RWPE1 (cell line): ENCODE measurements at regions not wholly inside any gene's neighbourhood (a gene's known extent, or its start where the extent isn't known, plus 50 kb on each side); places are given as distances from the start of the nearest gene placed in this dataset.

Source experiments
- CTCF ChIA-PET: fragments of 350-600 bp; sonication (Branson Sonifier 250); formaldehyde crosslinking; extraction: SDS; loops from one replicate; lab custom pipeline; 2021; lab: Yijun Ruan, JAX
- POLR2A ChIA-PET: fragments of 400-600 bp; formaldehyde crosslinking; extraction: SDS; loops from one replicate; lab custom pipeline; 2020; ENCODE audit warnings: antibody characterized with exemption; ENCODE audit not compliant: low non-redundant PET; lab: Yijun Ruan, JAX
- DNase-seq: peaks from one replicate; pipeline ENCODE4 v3.0.0; 2012; ENCODE audit warnings: low spot score
- H3K27ac ChIP-seq: fragments of 450-650 bp; 2 replicates; pipeline ENCODE4 v1.5.1; 2017
- CTCF ChIP-seq: fragments of 450-650 bp; conservative IDR thresholded peaks from 2 replicates; pipeline ENCODE4 v1.5.1; 2017; ENCODE audit warnings: low read depth, mild to moderate bottlenecking

- POLR2A ChIA-PET, result no interaction called here
- DNase-seq, result no peak
- TF ChIP-seq CTCF, result no peak
- CTCF ChIA-PET, result no interaction called here
- H3K27ac ChIP-seq, result no peak overlapping the region
Measured at GRCh38 chr9:1761807-1762206, 253.3 kb upstream of the SMARCA2 start.

GRCh38 chr9:1766042-1766441, 249.1 kb upstream of the SMARCA2 start:
- ChIA-PET POLR2A (no interaction called here), CTCF (no interaction called here)
- no peak for TF ChIP-seq CTCF

DNA sequence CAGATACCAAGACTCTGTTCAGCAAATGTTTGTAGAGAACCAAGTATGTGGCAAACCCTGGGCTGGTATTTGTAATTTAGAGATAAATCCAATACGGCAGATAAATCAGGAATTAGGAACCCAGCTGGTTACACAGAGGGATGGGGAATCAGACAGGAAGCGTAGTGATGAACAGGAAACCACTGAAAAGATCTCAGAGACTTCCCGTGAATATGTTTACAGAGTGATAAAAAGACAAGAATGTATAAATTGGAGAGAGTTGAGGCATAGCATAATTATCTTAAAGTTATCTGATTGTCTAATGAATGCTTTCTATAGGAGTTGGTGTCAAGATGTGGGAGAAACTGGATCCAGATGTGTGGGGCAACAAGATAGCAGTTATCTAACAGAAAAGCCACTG, 246.6 kb upstream of the SMARCA2 start:
- TF ChIP-seq CTCF, result no peak
- no peak for DNase-seq
- H3K27ac ChIP-seq, result no peak overlapping the region
- POLR2A ChIA-PET, result no interaction called here
- CTCF ChIA-PET, result no interaction called here

More at GRCh38 chr9:1766042-1766441, 249.1 kb upstream of the SMARCA2 start:
- no peak for DNase-seq
- no peak overlapping the region for H3K27ac ChIP-seq

DNA sequence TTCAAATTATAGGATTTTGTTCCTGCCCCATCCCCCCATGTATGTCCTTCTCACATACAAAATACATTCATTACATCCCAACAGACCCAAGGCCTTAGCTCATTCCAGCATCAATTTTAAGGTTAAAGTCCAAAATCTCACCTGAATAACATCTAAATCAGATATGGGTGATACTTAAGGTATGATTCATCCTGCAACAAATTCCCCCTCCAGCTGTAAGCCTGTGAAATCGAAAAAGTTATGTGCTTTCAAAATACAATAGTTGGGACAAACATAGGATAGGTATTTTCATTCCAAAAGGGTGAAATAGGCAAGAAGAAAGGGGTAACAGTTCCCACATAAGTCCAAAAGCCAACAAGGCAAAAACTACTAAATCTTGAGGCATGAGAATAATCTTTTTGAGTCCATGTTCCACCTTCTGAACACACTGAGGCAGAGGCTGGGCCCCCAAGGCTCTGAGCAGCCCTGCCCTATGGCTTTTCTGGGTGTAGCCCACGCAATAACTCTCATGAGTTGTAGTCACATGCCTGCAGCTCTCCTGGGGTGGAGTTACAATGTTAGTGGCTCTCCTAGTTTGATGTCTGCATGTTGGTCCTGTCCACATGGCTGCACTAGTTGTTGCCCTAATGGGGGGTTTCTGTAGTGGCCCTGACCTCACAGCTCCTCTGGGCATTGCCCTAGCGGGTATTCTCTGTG, 243.9 kb upstream of the SMARCA2 start:
- H3K27ac ChIP-seq, result no peak overlapping the region
- no peak for TF ChIP-seq CTCF
- ChIA-PET POLR2A (no interaction called here), CTCF (no interaction called here)
- DNase-seq, result no peak

GRCh38 chr9:1775230-1775629, 239.9 kb upstream of the SMARCA2 start:
- no peak for DNase-seq
- ChIA-PET POLR2A (no interaction called here), CTCF (interaction anchor here (0.7 kb wide), 1 partner anchor 43 kb away, joined by 3 read pairs; no protein-coding TSS in a partner anchor)
- TF ChIP-seq CTCF, result no peak
- H3K27ac ChIP-seq, result no peak overlapping the region

DNA sequence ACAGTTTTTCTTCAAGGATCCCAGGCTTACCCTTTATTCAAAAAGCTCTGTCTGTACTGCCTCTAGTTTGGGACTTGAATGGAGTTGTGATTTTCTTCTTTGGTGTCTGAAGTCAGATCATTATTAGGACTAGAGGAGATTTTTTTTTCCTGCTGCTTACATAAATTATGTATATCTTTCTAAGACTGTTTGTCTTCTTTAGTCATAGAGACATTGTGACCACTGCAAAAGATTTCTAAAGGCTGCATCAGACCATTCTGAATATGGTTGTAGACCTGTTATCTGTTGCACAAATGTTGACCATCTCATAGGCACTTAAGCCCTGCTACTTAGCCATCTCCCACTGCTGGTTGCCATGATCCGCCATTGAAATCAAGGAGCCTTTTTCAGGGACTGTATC, 238.5 kb upstream of the SMARCA2 start:
- no peak for TF ChIP-seq CTCF
- H3K27ac ChIP-seq, result no peak overlapping the region
- DNase-seq, result no peak
- ChIA-PET POLR2A (no interaction called here), CTCF (interaction anchor here (0.7 kb wide), 1 partner anchor 917 kb away, joined by 3 read pairs; no protein-coding TSS in a partner anchor)
